Midbrain (tissue), 1 donor: ENCODE measurements at regions not wholly inside any gene's neighbourhood (a gene's known extent, or its start where the extent isn't known, plus 50 kb on each side); places are given as distances from the start of the nearest gene placed in this dataset.

Experiments
- DNase-seq: peaks from one replicate; lab custom pipeline; 2025; lab: John Stamatoyannopoulos, UW

- no peak for DNase-seq
Measured at GRCh38 chr18:37962316-37962966, 396.8 kb upstream of the CELF4 start.

DNA sequence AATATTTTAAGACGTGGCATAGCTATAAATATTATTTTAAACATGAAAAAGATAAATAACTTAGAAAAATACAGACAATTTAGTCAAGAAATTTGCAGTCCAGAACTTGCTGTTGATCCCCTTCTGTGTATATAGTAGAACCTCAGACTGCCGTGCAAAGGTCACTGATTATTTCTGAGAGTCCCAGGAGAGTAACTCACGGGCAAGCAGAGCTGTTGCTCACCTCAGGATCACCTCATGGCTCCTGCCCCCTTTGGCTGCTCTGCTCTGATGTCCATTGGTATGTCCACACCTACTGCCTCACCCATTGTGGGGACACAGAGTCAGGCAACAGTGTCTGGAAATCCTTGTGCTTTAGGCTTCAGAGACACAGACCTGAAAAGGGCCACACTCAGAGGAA is 392.9 kb upstream of the CELF4 start:
- DNase-seq, result no peak

GRCh38 chr18:37956902-37957301 is 391.3 kb upstream of the CELF4 start:
- no peak for DNase-seq

- DNase-seq, result no peak
Measured at GRCh38 chr18:37956020-37956419, 390.4 kb upstream of the CELF4 start.

GRCh38 chr18:37955201-37955600 is 389.6 kb upstream of the CELF4 start:
- DNase-seq, result no peak

GRCh38 chr18:37953876-37954275 is 388.3 kb upstream of the CELF4 start:
- no peak for DNase-seq

DNA sequence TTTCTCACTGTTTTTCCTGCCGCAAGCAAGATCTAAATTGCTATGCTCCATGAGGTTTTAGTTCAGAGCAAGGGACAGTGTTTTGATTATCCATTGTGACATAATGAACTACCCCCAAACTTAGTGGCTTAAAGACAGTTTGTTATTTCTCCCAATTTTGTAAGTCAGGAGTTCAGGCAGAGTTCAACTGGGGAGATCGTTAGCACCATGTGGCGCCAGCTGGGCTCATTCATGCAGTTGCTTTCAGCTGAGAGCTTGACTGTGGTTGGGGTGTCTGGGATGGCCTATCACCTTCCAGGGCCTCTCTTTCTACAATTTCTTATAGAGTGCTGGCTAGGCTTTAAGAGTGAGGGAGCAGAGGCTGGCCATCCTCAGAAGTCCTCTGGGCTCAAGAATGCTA is 382.9 kb upstream of the CELF4 start:
- DNase-seq, result no peak

DNA sequence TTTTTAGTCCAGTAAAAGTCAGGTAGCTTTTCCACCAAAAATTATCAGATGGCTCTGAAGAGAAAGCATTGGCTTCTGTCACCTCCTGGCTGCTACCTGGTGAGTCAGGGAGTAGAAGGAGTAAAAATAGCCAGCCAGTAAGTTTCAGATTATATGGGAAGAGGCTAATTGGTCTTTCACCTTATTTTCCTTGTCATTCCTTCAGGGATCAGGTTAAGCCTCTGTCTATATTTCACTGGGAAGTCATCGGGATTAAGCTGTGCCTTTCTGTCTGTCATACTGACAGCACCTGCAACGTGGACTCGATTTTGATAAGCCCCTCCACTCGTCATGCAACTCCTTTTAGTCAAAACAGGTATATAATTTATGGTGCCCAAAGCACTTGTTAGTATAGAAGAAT is 380.7 kb upstream of the CELF4 start:
- no peak for DNase-seq

DNA sequence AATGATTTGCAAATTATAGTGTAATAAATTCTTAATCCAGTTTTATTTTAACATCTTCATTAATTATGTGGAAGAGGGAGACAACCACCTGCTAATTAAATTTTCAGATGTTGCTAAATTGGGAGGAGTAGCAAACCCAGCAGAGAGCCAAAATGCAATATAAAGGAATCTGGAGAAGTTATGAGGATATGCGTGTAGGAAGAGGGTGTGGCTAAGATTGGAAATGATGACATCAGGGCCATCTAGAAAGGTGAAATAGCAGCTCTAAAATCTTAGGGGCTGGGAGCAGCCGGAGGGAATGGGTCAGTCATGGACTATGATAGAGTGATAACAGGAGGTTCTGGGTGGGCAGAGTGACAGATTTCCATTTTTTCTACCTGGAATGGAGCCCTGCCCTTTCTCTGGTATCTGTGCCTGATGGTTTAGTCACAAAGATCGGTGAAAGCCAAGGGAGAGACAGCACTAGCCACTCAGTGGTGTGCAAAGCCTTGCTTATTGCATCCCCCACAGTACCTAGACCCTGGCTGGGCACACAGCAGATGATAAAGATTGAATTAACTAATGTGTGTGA is 379.2 kb upstream of the CELF4 start:
- no peak for DNase-seq

DNA sequence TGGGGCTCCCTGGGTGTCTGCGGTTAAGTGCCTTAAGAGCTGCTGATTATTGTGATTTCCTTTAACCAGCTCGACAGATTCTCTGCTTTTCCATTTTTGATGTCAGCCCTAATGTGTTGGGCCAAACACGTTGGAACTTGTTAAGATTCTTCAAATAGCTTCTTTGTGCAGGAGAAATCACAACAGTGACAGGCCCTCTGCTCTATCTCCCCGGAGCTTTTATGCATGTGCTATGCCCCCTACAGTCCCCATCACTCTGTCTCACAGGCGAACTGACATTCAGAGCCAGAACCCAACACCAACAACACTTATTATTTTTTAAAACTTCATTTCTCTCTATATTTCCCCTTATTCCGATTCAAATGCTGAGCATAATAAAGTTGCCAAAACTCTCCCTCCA is 371.7 kb upstream of the CELF4 start:
- DNase-seq, result no peak

DNA sequence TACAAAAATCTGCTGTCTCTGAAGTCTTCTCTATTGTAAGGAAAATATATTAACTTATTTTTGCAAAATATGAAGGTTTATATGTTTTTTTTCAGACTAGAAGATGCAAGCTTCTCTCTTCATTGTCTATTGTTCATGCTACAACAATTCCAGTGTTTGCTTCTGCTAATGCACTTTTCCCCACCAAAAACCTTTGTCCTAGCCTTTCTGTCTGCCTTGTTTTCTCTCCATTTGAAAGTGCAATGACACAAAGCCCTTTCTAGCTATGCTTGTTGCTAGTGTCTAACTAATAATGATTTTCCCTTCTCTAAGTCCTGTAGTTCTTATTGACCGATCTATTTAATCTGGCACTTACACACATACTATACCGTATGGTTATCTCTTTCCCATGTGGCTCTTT is 369.5 kb upstream of the CELF4 start:
- no peak for DNase-seq

- no peak for DNase-seq
Measured at GRCh38 chr18:37930640-37931039, 365.0 kb upstream of the CELF4 start.

DNA sequence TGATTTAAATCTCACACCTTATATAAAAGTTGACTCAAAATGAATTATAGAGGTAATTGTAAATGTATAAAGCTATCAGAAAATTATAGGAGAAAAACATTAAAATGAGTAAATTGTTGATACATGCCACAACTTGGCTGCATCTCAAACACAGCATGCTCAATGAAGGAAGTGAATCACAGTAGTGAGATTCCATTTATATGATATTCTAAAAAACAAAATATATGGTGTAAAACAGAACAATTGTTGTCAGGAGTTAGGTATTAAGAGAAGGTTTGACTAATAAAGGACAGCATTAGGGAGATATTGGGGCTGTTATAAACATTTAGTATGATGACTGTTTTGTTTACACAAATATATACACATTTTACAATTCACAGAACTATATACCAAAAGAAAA is 356.6 kb upstream of the CELF4 start:
- DNase-seq, result no peak

DNA sequence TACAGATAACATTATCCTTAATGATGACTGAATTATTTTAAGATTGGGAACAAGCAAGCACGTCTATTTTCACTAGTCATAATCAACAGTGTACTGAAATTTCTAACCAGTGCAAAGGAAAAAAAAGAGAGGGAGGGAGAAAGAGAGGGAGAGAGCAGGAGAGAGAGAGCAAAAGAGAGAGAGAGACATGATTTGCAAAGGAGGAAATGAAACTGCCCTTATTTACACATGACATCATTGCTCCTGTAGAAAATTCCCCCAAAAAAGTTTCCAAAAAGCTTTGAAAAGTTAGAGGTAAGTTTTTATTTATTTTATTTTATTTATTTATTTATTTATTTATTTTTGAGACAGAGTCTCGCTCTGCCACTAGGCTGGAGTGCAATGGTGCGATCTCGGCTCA is 355.3 kb upstream of the CELF4 start:
- DNase-seq, result no peak

GRCh38 chr18:37913051-37913450 is 347.5 kb upstream of the CELF4 start:
- DNase-seq, result no peak

- no peak for DNase-seq
Measured at GRCh38 chr18:37902344-37902743, 336.7 kb upstream of the CELF4 start.

- no peak for DNase-seq
Measured at GRCh38 chr18:37900326-37900725, 334.7 kb upstream of the CELF4 start.

- DNase-seq, result no peak
Measured at GRCh38 chr18:37889963-37890362, 324.4 kb upstream of the CELF4 start.

- no peak for DNase-seq
Measured at GRCh38 chr18:37874721-37875120, 309.1 kb upstream of the CELF4 start.

GRCh38 chr18:37873416-37873815 is 307.8 kb upstream of the CELF4 start:
- DNase-seq, result no peak

DNA sequence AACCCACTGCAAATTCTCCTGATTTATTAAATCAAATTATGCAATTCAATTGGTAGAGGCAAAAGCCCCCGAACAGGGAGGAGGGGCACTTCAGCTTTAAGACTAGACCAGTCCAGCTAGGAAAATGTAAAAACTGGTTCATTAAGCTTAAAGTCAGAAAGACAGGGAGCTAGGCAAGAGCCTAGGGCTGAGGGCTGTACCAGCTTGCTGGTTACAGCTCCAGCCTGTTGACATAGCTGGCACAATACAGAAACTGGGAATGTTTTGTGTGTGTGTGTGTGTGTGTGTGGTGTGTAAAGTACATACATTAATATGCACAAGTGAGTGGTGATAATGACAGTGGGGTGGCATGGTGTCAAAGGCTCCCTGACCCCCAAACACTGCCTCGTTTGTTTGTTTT is 307.0 kb upstream of the CELF4 start:
- DNase-seq, result no peak

DNA sequence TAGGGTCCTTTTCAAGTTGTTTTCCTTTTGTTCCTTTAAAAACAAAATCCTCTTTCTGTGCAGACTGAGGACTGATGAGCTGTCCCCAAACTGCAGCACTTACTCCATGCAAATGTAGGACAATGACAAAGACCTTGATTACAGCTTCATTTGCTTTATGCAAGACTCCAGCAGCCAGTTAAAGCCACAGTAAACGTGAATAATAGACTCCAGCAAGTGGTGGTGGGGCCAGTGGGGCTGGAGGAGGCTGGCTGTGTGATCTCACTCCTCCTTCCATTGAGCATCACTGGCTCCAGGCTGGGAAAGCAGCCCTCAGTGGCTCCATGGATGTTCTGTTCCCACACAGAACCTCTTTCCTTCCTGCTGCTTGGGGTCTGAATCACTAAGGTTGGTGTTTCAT is 306.0 kb upstream of the CELF4 start:
- DNase-seq, result no peak

- no peak for DNase-seq
Measured at GRCh38 chr18:37869051-37869450, 303.5 kb upstream of the CELF4 start.

DNA sequence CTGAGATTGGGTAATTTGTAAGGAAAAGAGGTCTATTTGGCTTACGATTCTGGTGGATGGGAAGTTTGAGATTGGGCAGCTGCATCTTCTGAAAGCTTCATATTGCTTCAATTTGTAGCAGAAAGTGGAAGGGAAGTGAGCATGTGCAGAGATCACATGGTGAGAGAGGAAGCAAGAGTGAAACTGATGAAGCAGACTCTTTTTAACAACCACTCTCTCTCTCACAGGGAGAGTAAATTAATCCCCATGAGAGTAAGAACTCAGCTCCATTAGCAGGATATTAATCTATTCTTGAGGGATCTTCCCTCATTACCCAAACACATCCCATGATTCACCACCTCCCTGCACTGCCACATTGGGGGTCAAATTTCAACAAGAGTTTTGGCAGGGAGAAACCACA is 298.5 kb upstream of the CELF4 start:
- DNase-seq, result no peak
